SK-N-SH (cell line): ENCODE measurements at regions not wholly inside any gene's neighbourhood (a gene's known extent, or its start where the extent isn't known, plus 50 kb on each side); places are given as distances from the start of the nearest gene placed in this dataset.
"Not testable (repeated sequence)": the region's sequence is repeated elsewhere in the genome, so short reads cannot be mapped to it uniquely, and the experiment has no call there.

Experiments
- CTCF ChIA-PET: fragments of 300-600, 350-600 bp; formaldehyde crosslinking; extraction: SDS; loops from one replicate; lab custom pipeline; 2021; lab: Yijun Ruan, JAX
- POLR2A ChIA-PET: fragments of 350-600 bp; sonication (Branson Sonifier 250); formaldehyde crosslinking; extraction: SDS; loops from one replicate; lab custom pipeline; 2020; ENCODE audit warnings: antibody characterized with exemption, inconsistent platforms; lab: Yijun Ruan, JAX
- DNase-seq: peaks from one replicate; pipeline ENCODE4 v3.0.0; 2012
- H2AFZ ChIP-seq: fragments of 200-600 bp; sonication (generic); 2 replicates; pipeline ENCODE4 v1.8.1; 2016; ENCODE audit warnings: antibody characterized with exemption, mild to moderate bottlenecking, low read depth
- H3F3A ChIP-seq: fragments of 200-600 bp; sonication (generic); replicated peaks from 2 replicates; pipeline ENCODE3; 2016; ENCODE audit warnings: antibody characterized with exemption, mild to moderate bottlenecking; ENCODE audit not compliant: insufficient read depth
- H3K27ac ChIP-seq, 2 experiments: fragments of 200-500 bp in 1 of 2; fragments of 200-600 bp in 1 of 2; sonication (Bioruptor generic) in 1 of 2; sonication (generic), shearing (Covaris generic) in 1 of 2; 2 replicates each; pipeline versions ENCODE4 v1.5.1 to v1.6.1; 2014 to 2016; ENCODE audit warnings: low read depth in 2 of 2, inconsistent platforms in 1 of 2, low read length in 1 of 2, mild to moderate bottlenecking in 1 of 2, mixed read lengths in 1 of 2
- H3K27me3 ChIP-seq: fragments of 200-600 bp; sonication (generic), shearing (Covaris generic); 2 replicates; pipeline ENCODE4 v1.6.1; 2016; ENCODE audit warnings: mixed run types; ENCODE audit not compliant: insufficient read depth
- H3K36me3 ChIP-seq, 2 experiments: fragments of 200-500 bp in 1 of 2; fragments of 200-600 bp in 1 of 2; sonication (Bioruptor generic) in 1 of 2; sonication (generic) in 1 of 2; replicated peaks in 1 of 2; 2 replicates each; pipeline versions ENCODE3 to v1.5.1; 2014 to 2016; ENCODE audit warnings: low read length in 1 of 2, mild to moderate bottlenecking in 1 of 2; ENCODE audit not compliant: insufficient read depth in 2 of 2, control insufficient read depth in 1 of 2
- H3K4me1 ChIP-seq, 2 experiments: fragments of 200-500 bp in 1 of 2; fragments of 200-600 bp in 1 of 2; sonication (Bioruptor generic) in 1 of 2; sonication (generic), shearing (Covaris generic) in 1 of 2; 2 replicates each; pipeline versions ENCODE4 v1.5.1 to v1.6.1; 2014 to 2016; ENCODE audit warnings: low read depth in 1 of 2, low read length in 1 of 2, mixed run types in 1 of 2; ENCODE audit not compliant: insufficient read depth in 2 of 2, control insufficient read depth in 1 of 2
- H3K4me2 ChIP-seq: fragments of 200-600 bp; sonication (generic), shearing (Covaris generic); 2 replicates; pipeline ENCODE4 v1.6.1; 2017; ENCODE audit warnings: mixed run types
- H3K4me3 ChIP-seq, 2 experiments: fragments of 200-500 bp in 1 of 2; fragments of 200-600 bp in 1 of 2; sonication (Bioruptor generic) in 1 of 2; sonication (generic), shearing (Covaris generic) in 1 of 2; 2 replicates each; pipeline versions ENCODE4 v1.5.1 to v1.8.1; 2014 to 2016; ENCODE audit warnings: low read depth in 2 of 2, inconsistent platforms in 1 of 2, low read length in 1 of 2, mild to moderate bottlenecking in 1 of 2, mixed read lengths in 1 of 2, moderate library complexity in 1 of 2
- H3K79me2 ChIP-seq: fragments of 200-600 bp; sonication (generic); 2 replicates; pipeline ENCODE4 v1.8.1; 2017; ENCODE audit warnings: mild to moderate bottlenecking; ENCODE audit not compliant: insufficient read depth
- H3K9ac ChIP-seq: fragments of 200-600 bp; sonication (generic); 2 replicates; pipeline ENCODE4 v1.6.1; 2017; ENCODE audit warnings: mixed run types
- H3K9me2 ChIP-seq: fragments of 200-600 bp; sonication (generic); 2 replicates; pipeline ENCODE4 v1.6.1; 2017; ENCODE audit warnings: mixed run types
- H3K9me3 ChIP-seq: fragments of 200-600 bp; sonication (generic); 2 replicates; pipeline ENCODE4 v1.6.1; 2017; ENCODE audit warnings: mixed run types, mild to moderate bottlenecking, moderate library complexity
- H4K20me1 ChIP-seq: fragments of 200-600 bp; sonication (generic); 2 replicates; pipeline ENCODE4 v1.6.1; 2017; ENCODE audit warnings: mild to moderate bottlenecking, mixed run types; ENCODE audit not compliant: insufficient read depth
- ELF1 ChIP-seq: IDR thresholded peaks from 2 replicates; pipeline ENCODE4 v1.4.0; 2012
- EP300 ChIP-seq, 2 experiments: IDR thresholded peaks; 2 replicates each; pipeline versions ENCODE4 v1.4.0 to v1.6.1; 2012; ENCODE audit warnings: borderline replicate concordance in 1 of 2, low read depth in 1 of 2, low read length in 1 of 2
- GABPA ChIP-seq: IDR thresholded peaks from 2 replicates; pipeline ENCODE4 v1.4.0; 2012; ENCODE audit warnings: low read depth, mild to moderate bottlenecking
- JUND ChIP-seq: IDR thresholded peaks from 2 replicates; pipeline ENCODE4 v1.4.0; 2012
- MEF2A ChIP-seq: IDR thresholded peaks from 2 replicates; pipeline ENCODE4 v1.4.0; 2012; ENCODE audit warnings: low read depth, borderline replicate concordance
- MXI1 ChIP-seq: IDR thresholded peaks from 2 replicates; pipeline ENCODE4 v1.6.1; 2012; ENCODE audit warnings: mild to moderate bottlenecking, low read depth, low read length, improper control_type of control experiment
- NRF1 ChIP-seq: IDR thresholded peaks from 2 replicates; pipeline ENCODE4 v1.6.1; 2012; ENCODE audit warnings: low read depth, mild to moderate bottlenecking, low read length
- POLR2AphosphoS5 ChIP-seq: IDR thresholded peaks from 2 replicates; pipeline ENCODE4 v1.6.1; 2012; ENCODE audit warnings: low read depth, low read length
- RAD21 ChIP-seq: IDR thresholded peaks from 2 replicates; pipeline ENCODE4 v1.6.1; 2012; ENCODE audit warnings: mild to moderate bottlenecking, low read length
- RCOR1 ChIP-seq: fragments of 150-350 bp; IDR thresholded peaks from 2 replicates; pipeline ENCODE4 v1.6.1; 2017; ENCODE audit warnings: antibody characterized with exemption, low read length
- TCF12 ChIP-seq: IDR thresholded peaks from 2 replicates; pipeline ENCODE4 v1.4.0; 2012
- ZBTB33 ChIP-seq: IDR thresholded peaks from 2 replicates; pipeline ENCODE4 v1.4.0; 2012; ENCODE audit warnings: low read depth, borderline replicate concordance
- WGBS: methylation state at CpG from one replicate; pipeline ENCODE4 v1.1.6; 2017; ENCODE audit warnings: low lambda C conversion rate; 5-methylcytosine and 5-hydroxymethylcytosine counted together

- Histone ChIP-seq H3K9ac (no peak overlapping the region), H3K4me3 (no peak overlapping the region), H3K9me2 (peaks cover 4% of the 10 kb centered on the region; the same call in 1 of the 2 replicates), H3K27me3 (no peaks in the 10 kb centered on the region), H3K79me2 (no peaks in the 10 kb centered on the region), H3F3A (no peaks in the 10 kb centered on the region), H3K36me3 (no peaks in the 10 kb centered on the region), H3K9me3 (peaks cover 8% of the 10 kb centered on the region), H3K27ac (no peak overlapping the region), H4K20me1 (no peaks in the 10 kb centered on the region), H3K4me2 (no peak overlapping the region), H3K4me1 (no peaks in the 10 kb centered on the region), H2AFZ (no peak overlapping the region)
- no peak for DNase-seq
- ChIA-PET CTCF (no interaction called here), POLR2A (no interaction called here)
- WGBS = 26% methylated on average over 6 of the region's 6 CpGs
- no peak for TF ChIP-seq RAD21
- no peak for TF ChIP-seq MXI1
- no peak for TF ChIP-seq ELF1
- no peak for TF ChIP-seq GABPA
- TF ChIP-seq POLR2AphosphoS5 = no peak
- TF ChIP-seq, all 33 proteins: peak for 0
These were observed 276.9 kb upstream of the TOM1L1 start for GRCh38 chr17:54623746-54624145.

GRCh38 chr17:54626146-54626703 is 274.4 kb upstream of the TOM1L1 start:
- Histone ChIP-seq H3K36me3 (no peaks in the 10 kb centered on the region), H3K9me3 (peaks cover 8% of the 10 kb centered on the region), H3K79me2 (no peaks in the 10 kb centered on the region), H3K27ac (no peak overlapping the region), H3K9ac (no peak overlapping the region), H3K4me3 (no peak overlapping the region), H3K4me2 (no peak overlapping the region), H4K20me1 (no peaks in the 10 kb centered on the region), H3K4me1 (no peaks in the 10 kb centered on the region), H3K27me3 (no peaks in the 10 kb centered on the region), H3K9me2 (peaks cover 4% of the 10 kb centered on the region; the same call in 1 of the 2 replicates), H3F3A (no peaks in the 10 kb centered on the region), H2AFZ (no peak overlapping the region)
- ChIA-PET POLR2A (no interaction called here), CTCF (no interaction called here)
- no peak for TF ChIP-seq MEF2A
- no peak for TF ChIP-seq RCOR1
- no peak for TF ChIP-seq ZBTB33
- TF ChIP-seq EP300 (IDR thresholded peaks at IDR 0.05; ENCODE audit: borderline replicate concordance in 1 of 2, low read depth in 1 of 2, low read length in 1 of 2) = no peak
- no peak for TF ChIP-seq JUND
- no peak for TF ChIP-seq TCF12
- no peak for TF ChIP-seq NRF1
- 27% methylated on average over 2 of the region's 2 CpGs for WGBS
- no peak for DNase-seq

GRCh38 chr17:54639426-54639825 is 261.2 kb upstream of the TOM1L1 start:
- POLR2A ChIA-PET, DNase-seq, H3K79me2 ChIP-seq, H3K27me3 ChIP-seq, H2AFZ ChIP-seq, H3K27ac ChIP-seq, H3K9ac ChIP-seq, H3K9me2 ChIP-seq, H3K36me3 ChIP-seq, H3K4me3 ChIP-seq, H3F3A ChIP-seq, H4K20me1 ChIP-seq, H3K4me1 ChIP-seq, CTCF ChIA-PET, H3K4me2 ChIP-seq, H3K9me3 ChIP-seq: not testable (repeated sequence)
- 26% methylated on average over 5 of the region's 6 CpGs for WGBS
